ENCODE measurements at regions not wholly inside any gene's neighbourhood (a gene's known extent, or its start where the extent isn't known, plus 50 kb on each side); places are given as distances from the start of the nearest gene placed in this dataset.

DNA sequence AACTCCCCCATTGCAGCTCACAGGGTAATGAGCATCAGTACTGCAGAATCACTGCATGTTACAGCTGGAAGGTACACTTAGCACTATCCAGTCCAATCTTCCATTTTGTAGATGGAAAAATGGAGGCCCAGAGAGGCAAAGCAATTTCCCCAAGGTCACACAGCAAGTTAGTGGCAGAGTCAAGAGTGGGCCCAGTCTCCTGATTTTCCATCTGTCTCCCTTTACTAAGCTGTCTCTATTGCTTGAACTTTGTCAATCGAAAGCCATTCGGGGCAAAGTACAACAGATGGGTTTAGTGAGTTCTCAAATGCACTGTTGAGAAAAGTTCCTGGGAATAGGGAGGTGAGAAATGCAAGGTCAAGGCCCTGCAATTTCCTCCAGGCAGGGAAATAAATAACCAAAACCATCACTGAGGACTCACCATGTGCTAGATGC is 50.4 kb upstream of the IFFO2 start:
- TF ChIP-seq CTCF (IDR thresholded peaks at IDR 0.05): no peak
- no peak for TF ChIP-seq POLR2A (IDR thresholded peaks at IDR 0.05)

All from heart left ventricle (tissue), 13 donors.